Large intestine (tissue), 3 donors: ENCODE measurements at regions not wholly inside any gene's neighbourhood (a gene's known extent, or its start where the extent isn't known, plus 50 kb on each side); places are given as distances from the start of the nearest gene placed in this dataset.

Experiments used
- DNase-seq, 2 donors: peaks; one replicate each; pipeline versions ENCODE4 v3.0.0 to v3.0.0-alpha.2; 2013
- H3K27ac ChIP-seq: one replicate; pipeline ENCODE4 v1.5.1; 2013; ENCODE audit warnings: low read length
- H3K27me3 ChIP-seq: 2 replicates; pipeline ENCODE4 v1.6.1; 2013; ENCODE audit warnings: low read length; ENCODE audit not compliant: control insufficient read depth, insufficient read depth
- H3K36me3 ChIP-seq: 2 replicates; pipeline ENCODE4 v1.6.1; 2013; ENCODE audit warnings: low read length; ENCODE audit not compliant: control insufficient read depth, insufficient read depth
- H3K4me1 ChIP-seq: one replicate; pipeline ENCODE4 v1.6.1; 2013; ENCODE audit warnings: low read length; ENCODE audit not compliant: control insufficient read depth, insufficient read depth
- H3K4me3 ChIP-seq: one replicate; pipeline ENCODE4 v1.5.1; 2013; ENCODE audit warnings: low read length
- H3K9me3 ChIP-seq: one replicate; pipeline ENCODE4 v1.6.1; 2013; ENCODE audit warnings: mild to moderate bottlenecking, low read depth, low read length, moderate library complexity; ENCODE audit not compliant: control insufficient read depth
- WGBS: methylation state at CpG from one replicate; pipeline ENCODE4 v1.1.5; 2013; ENCODE audit warnings: low lambda C conversion rate; ENCODE audit not compliant: insufficient coverage; 5-methylcytosine and 5-hydroxymethylcytosine counted together

DNA sequence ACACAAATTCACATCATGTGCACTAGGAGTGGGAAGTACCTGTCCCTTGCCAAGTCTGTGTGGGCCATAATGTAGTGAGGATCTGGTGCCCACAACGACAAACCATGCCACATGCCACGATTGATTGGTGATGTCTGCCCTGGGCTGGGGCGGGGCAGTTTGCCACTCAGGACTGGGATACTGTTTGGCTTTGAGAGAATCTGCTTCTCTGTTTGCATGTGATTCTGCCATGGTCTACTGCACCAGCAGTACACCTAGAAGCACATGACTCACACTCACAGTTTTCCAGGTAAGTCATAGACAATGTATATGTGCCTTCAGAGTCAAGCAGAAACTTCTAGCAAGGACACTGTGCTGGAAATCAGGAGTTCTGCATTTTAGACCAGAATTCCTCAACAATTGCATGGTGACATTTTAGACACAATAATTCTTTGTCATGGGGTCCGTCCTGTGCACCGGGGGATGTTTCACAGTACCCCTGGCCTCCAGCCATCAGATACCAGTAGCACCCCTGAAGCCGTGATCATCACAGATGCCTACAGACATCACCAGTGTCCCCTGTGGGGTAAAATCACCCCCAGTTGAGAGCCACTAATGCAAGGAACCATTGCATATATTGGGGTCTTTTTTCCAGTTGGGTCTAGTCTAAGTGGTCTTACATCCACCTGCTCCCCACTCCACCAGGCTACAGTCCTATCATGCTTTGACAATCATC, 278.3 kb downstream of the EIPR1 start:
- Histone ChIP-seq H3K9me3 (no peaks in the 10 kb centered on the region), H3K36me3 (no peaks in the 10 kb centered on the region), H3K4me3 (no peak overlapping the region), H3K27ac (no peak overlapping the region), H3K27me3 (no peaks in the 10 kb centered on the region), H3K4me1 (no peaks in the 10 kb centered on the region)
- no CpG with 5 or more reads among the region's 6 CpGs for WGBS
- no peak for DNase-seq

DNA sequence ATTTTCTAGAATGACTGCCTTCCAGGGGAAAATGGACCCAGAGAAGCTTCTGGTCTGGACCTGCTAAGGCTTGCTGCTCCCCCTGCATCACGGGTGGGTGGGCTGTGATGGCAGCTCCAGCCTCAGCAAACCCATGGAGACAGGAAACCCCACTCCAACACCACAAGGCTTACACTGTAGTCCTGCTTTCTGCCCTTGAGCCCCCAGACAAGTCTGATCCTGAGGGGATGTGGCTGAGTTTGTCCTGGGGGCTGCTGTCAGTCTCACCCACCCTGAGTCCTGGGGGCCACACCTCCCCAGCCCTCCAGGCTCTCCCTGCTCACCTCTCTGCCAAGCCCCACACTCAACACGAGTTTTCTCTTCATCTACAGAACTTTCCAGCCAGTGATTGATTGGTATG, 279.4 kb downstream of the EIPR1 start:
- no CpG with 5 or more reads among the region's 2 CpGs for WGBS
- no peak for DNase-seq
- Histone ChIP-seq H3K4me3 (no peak overlapping the region), H3K9me3 (no peaks in the 10 kb centered on the region), H3K27ac (no peak overlapping the region), H3K36me3 (no peaks in the 10 kb centered on the region), H3K4me1 (no peaks in the 10 kb centered on the region), H3K27me3 (no peaks in the 10 kb centered on the region)

- no peak for DNase-seq
- no CpG with 5 or more reads among the region's 9 CpGs for WGBS
Observed at GRCh38 chr2:3097804-3098203, 279.8 kb downstream of the EIPR1 start.

GRCh38 chr2:3094999-3095958, 282.3 kb downstream of the EIPR1 start:
- no CpG with 5 or more reads among the region's 14 CpGs for WGBS
- Histone ChIP-seq H3K9me3 (no peaks in the 10 kb centered on the region), H3K36me3 (no peaks in the 10 kb centered on the region)

More at GRCh38 chr2:3097804-3098203, 279.8 kb downstream of the EIPR1 start:
- Histone ChIP-seq H3K27me3 (no peaks in the 10 kb centered on the region), H3K27ac (no peak overlapping the region), H3K36me3 (no peaks in the 10 kb centered on the region), H3K4me3 (no peak overlapping the region), H3K9me3 (no peaks in the 10 kb centered on the region), H3K4me1 (no peaks in the 10 kb centered on the region)

GRCh38 chr2:3094318-3094717, 283.3 kb downstream of the EIPR1 start:
- Histone ChIP-seq H3K27ac (no peak overlapping the region), H3K4me3 (no peak overlapping the region), H3K36me3 (no peaks in the 10 kb centered on the region), H3K4me1 (no peaks in the 10 kb centered on the region), H3K9me3 (no peaks in the 10 kb centered on the region), H3K27me3 (no peaks in the 10 kb centered on the region)
- no CpG with 5 or more reads among the region's 1 CpG for WGBS
- no peak for DNase-seq

More at GRCh38 chr2:3094999-3095958, 282.3 kb downstream of the EIPR1 start:
- H3K27me3 ChIP-seq, result no peaks in the 10 kb centered on the region
- no peak overlapping the region for H3K4me3 ChIP-seq
- no peak overlapping the region for H3K27ac ChIP-seq
- no peaks in the 10 kb centered on the region for H3K4me1 ChIP-seq
- DNase-seq, result no peak

- WGBS, result no CpG with 5 or more reads among the region's 2 CpGs
- Histone ChIP-seq H3K4me1 (no peaks in the 10 kb centered on the region), H3K27me3 (no peaks in the 10 kb centered on the region), H3K27ac (no peak overlapping the region), H3K36me3 (no peaks in the 10 kb centered on the region), H3K9me3 (no peaks in the 10 kb centered on the region), H3K4me3 (no peak overlapping the region)
- DNase-seq, result no peak
Observed at GRCh38 chr2:3091696-3092095, 285.9 kb downstream of the EIPR1 start.

- Histone ChIP-seq H3K9me3 (no peaks in the 10 kb centered on the region), H3K36me3 (no peaks in the 10 kb centered on the region), H3K27me3 (no peaks in the 10 kb centered on the region), H3K4me3 (no peak overlapping the region), H3K27ac (no peak overlapping the region), H3K4me1 (no peaks in the 10 kb centered on the region)
- WGBS, result no CpG with 5 or more reads among the region's 4 CpGs
- no peak for DNase-seq
Observed at GRCh38 chr2:3082705-3083104, 294.9 kb downstream of the EIPR1 start.

- no peak overlapping the region for H3K27ac ChIP-seq
- WGBS, result no CpG with 5 or more reads among the region's 14 CpGs
Observed at GRCh38 chr2:3079959-3080948, 297.4 kb downstream of the EIPR1 start.

DNA sequence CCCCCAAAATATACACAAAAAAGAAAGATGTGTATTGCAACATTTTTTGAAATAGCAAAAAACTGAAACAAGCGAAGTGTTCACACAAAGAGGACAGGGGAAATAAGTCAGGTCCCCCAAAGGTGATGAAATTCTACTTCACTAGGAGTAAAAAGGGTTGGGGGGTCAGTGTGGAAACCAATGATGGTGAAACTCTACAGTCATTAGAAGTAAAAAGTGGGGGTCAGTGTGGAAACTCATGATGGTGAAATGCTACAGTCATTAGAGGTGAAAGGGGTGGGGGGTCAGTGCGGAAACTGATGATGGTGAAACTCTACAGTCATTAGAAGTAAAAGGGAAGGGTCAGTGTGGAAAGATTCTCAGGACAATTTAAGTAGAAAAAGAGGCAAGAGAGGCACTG, 298.2 kb downstream of the EIPR1 start:
- Histone ChIP-seq H3K9me3 (no peaks in the 10 kb centered on the region), H3K4me1 (no peaks in the 10 kb centered on the region), H3K36me3 (no peaks in the 10 kb centered on the region), H3K27me3 (no peaks in the 10 kb centered on the region), H3K4me3 (no peak overlapping the region), H3K27ac (no peak overlapping the region)
- no peak for DNase-seq
- WGBS, result 100% methylated on average over 1 of the region's 2 CpGs

More at GRCh38 chr2:3079959-3080948, 297.4 kb downstream of the EIPR1 start:
- no peak for DNase-seq
- Histone ChIP-seq H3K4me3 (no peak overlapping the region), H3K4me1 (no peaks in the 10 kb centered on the region), H3K27me3 (no peaks in the 10 kb centered on the region), H3K9me3 (no peaks in the 10 kb centered on the region), H3K36me3 (no peaks in the 10 kb centered on the region)

GRCh38 chr2:3078684-3079083, 298.9 kb downstream of the EIPR1 start:
- WGBS, result 100% methylated on average over 1 of the region's 4 CpGs
- no peaks in the 10 kb centered on the region for H3K9me3 ChIP-seq
- H3K27me3 ChIP-seq, result no peaks in the 10 kb centered on the region
- H3K4me1 ChIP-seq, result no peaks in the 10 kb centered on the region
- H3K27ac ChIP-seq, result no peak overlapping the region
- DNase-seq, result no peak
- no peaks in the 10 kb centered on the region for H3K36me3 ChIP-seq
- no peak overlapping the region for H3K4me3 ChIP-seq
